Fibroblast of lung (primary cell): ENCODE measurements at regions not wholly inside any gene's neighbourhood (a gene's known extent, or its start where the extent isn't known, plus 50 kb on each side); places are given as distances from the start of the nearest gene placed in this dataset.

Experiments
- DNase-seq, 2 donors: peaks; one replicate each; pipeline versions ENCODE4 v3.0.0 to v3.0.0-alpha.2; 2010; ENCODE audit warnings: low read depth in 2 of 2
- H2AFZ ChIP-seq: 2 replicates; pipeline ENCODE4 v1.5.1; 2012; ENCODE audit warnings: low read length, control low read depth, inconsistent platforms
- H3K27ac ChIP-seq: 2 replicates; pipeline ENCODE4 v1.5.1; 2011; ENCODE audit warnings: low read length, control low read depth; ENCODE audit not compliant: insufficient read depth
- H3K27me3 ChIP-seq: 2 replicates; pipeline ENCODE4 v1.5.1; 2011; ENCODE audit warnings: mild to moderate bottlenecking, low read length; ENCODE audit not compliant: control insufficient read depth, insufficient read depth
- H3K36me3 ChIP-seq: 2 replicates; pipeline ENCODE4 v1.5.1; 2011; ENCODE audit warnings: low read length; ENCODE audit not compliant: control insufficient read depth, insufficient read depth
- H3K4me1 ChIP-seq: 2 replicates; pipeline ENCODE4 v1.5.1; 2011; ENCODE audit warnings: low read length; ENCODE audit not compliant: control insufficient read depth, insufficient read depth; ENCODE audit errors: extremely low read depth
- H3K4me2 ChIP-seq: 2 replicates; pipeline ENCODE4 v1.5.1; 2011; ENCODE audit warnings: low read length, control low read depth; ENCODE audit not compliant: insufficient read depth; ENCODE audit errors: extremely low read depth
- H3K4me3 ChIP-seq, 4 experiments: fragments of 200-600 bp in 1 of 4; sonication (generic) in 1 of 4; replicated peaks in 1 of 4; 2 replicates each; pipeline ENCODE4 v1.5.1; 2011 to 2016; ENCODE audit warnings: low read length in 4 of 4, low read depth in 3 of 4, mild to moderate bottlenecking in 3 of 4, control low read depth in 2 of 4, inconsistent platforms in 1 of 4, mixed read lengths in 1 of 4; ENCODE audit not compliant: insufficient read depth in 1 of 4; ENCODE audit errors: control extremely low read depth in 1 of 4
- H3K79me2 ChIP-seq: 2 replicates; pipeline ENCODE4 v1.5.1; 2012; ENCODE audit warnings: mild to moderate bottlenecking, low read length, inconsistent platforms; ENCODE audit not compliant: control insufficient read depth, insufficient read depth
- H3K9ac ChIP-seq: 2 replicates; pipeline ENCODE4 v1.5.1; 2011; ENCODE audit warnings: mild to moderate bottlenecking, low read length, control low read depth; ENCODE audit not compliant: insufficient read depth
- H3K9me3 ChIP-seq: 2 replicates; pipeline ENCODE4 v1.5.1; 2012; ENCODE audit warnings: low read depth, low read length; ENCODE audit not compliant: control insufficient read depth, insufficient read depth
- H4K20me1 ChIP-seq: 2 replicates; pipeline ENCODE4 v1.5.1; 2011; ENCODE audit warnings: low read length; ENCODE audit not compliant: control insufficient read depth, insufficient read depth; ENCODE audit errors: extremely low read depth
- EZH2 ChIP-seq: IDR thresholded peaks from 2 replicates; pipeline ENCODE4 v1.5.1; 2012; ENCODE audit warnings: low read length, control low read depth, mild to moderate bottlenecking; ENCODE audit errors: missing control alignments
- TF ChIP-seq, protein P1 (sequence below), 2 donors: IDR thresholded peaks in 1 of 2; conservative IDR thresholded peaks in 1 of 2; 1 replicate in 1 of 2; 2 replicates in 1 of 2; pipeline ENCODE4 v1.5.1; 2011 to 2012; ENCODE audit warnings: low read length in 2 of 2, control low read depth in 1 of 2, inconsistent platforms in 1 of 2, low read depth in 1 of 2, mild to moderate bottlenecking in 1 of 2

DNA sequence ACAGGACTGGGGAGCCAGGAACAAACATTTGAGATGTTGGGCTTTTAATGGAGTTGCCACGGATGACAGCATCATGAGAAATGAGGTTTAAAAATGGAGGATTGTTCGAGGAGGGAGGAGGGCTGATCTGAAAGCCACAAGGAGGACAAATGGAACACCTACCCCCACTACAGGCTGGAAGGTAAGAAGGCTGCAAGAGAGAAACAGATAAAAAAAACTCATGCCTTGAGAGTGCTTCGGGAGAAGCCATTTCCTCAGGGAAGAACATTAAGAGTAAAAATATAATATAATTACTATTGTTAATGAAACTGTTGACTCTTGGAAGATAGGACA, 119.5 kb upstream of the MAP9 start:
- no peak for DNase-seq
- Histone ChIP-seq H3K36me3 (no peaks in the 10 kb centered on the region), H3K27me3 (no peaks in the 10 kb centered on the region), H3K9me3 (no peaks in the 10 kb centered on the region), H3K27ac (no peak overlapping the region), H3K4me3 (no peak overlapping the region), H3K4me1 (no peaks in the 10 kb centered on the region), H2AFZ (no peak overlapping the region), H3K4me2 (no peak overlapping the region), H3K9ac (no peak overlapping the region), H4K20me1 (no peaks in the 10 kb centered on the region), H3K79me2 (no peaks in the 10 kb centered on the region)
- TF ChIP-seq, protein P1, sequence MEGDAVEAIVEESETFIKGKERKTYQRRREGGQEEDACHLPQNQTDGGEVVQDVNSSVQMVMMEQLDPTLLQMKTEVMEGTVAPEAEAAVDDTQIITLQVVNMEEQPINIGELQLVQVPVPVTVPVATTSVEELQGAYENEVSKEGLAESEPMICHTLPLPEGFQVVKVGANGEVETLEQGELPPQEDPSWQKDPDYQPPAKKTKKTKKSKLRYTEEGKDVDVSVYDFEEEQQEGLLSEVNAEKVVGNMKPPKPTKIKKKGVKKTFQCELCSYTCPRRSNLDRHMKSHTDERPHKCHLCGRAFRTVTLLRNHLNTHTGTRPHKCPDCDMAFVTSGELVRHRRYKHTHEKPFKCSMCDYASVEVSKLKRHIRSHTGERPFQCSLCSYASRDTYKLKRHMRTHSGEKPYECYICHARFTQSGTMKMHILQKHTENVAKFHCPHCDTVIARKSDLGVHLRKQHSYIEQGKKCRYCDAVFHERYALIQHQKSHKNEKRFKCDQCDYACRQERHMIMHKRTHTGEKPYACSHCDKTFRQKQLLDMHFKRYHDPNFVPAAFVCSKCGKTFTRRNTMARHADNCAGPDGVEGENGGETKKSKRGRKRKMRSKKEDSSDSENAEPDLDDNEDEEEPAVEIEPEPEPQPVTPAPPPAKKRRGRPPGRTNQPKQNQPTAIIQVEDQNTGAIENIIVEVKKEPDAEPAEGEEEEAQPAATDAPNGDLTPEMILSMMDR (conservative IDR thresholded peaks at IDR 0.05 in 1 of 2, IDR thresholded peaks at IDR 0.05 in 1 of 2; ENCODE audit: low read depth in 1 of 2, low read length in 2 of 2) = no peak
- no peak for TF ChIP-seq EZH2

DNA sequence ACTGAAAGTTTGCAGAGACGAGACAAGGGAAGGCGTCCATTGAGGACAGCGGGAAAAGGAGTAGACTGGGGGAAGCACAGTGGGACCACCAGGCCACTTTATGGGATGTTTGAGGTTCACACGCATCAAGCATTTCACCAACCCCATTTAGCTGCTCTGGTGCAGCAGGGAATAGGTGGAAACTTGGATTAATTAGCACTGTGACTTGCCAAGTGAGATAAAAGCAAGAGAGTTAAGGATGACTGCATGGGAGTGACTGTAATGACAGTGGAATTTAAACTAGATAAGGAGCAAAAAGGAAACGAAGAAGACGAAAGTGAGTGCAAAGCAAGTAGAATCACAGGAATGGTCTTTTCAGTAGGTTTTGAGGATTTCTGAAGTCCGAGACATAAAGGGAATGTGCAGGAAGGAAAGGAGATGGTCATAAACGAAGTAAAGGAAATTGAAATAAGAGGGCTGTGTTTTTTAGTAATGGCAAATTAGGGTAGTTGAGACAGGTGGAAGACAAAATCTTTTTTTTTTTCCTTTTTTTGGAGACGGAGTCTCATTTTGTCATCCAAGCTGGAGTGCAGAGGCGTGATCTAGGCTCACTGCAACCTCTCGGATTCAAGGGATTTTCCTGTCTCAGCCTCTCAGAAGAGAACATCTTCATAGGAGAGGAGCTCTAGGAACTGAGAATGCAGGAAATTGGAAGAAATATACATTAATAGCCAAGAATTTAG, 119.0 kb upstream of the MAP9 start:
- Histone ChIP-seq H3K27ac (no peak overlapping the region), H3K4me1 (no peaks in the 10 kb centered on the region), H3K9me3 (no peaks in the 10 kb centered on the region), H3K4me2 (no peak overlapping the region), H3K4me3 (no peak overlapping the region), H2AFZ (no peak overlapping the region), H3K79me2 (no peaks in the 10 kb centered on the region), H3K27me3 (no peaks in the 10 kb centered on the region), H4K20me1 (no peaks in the 10 kb centered on the region), H3K36me3 (no peaks in the 10 kb centered on the region), H3K9ac (no peak overlapping the region)
- no peak for TF ChIP-seq EZH2
- TF ChIP-seq, protein P1 (conservative IDR thresholded peaks at IDR 0.05 in 1 of 2, IDR thresholded peaks at IDR 0.05 in 1 of 2; ENCODE audit: low read depth in 1 of 2, low read length in 2 of 2) = no peak
- DNase-seq = peak in 1 of 2 donors; percentile 14

DNA sequence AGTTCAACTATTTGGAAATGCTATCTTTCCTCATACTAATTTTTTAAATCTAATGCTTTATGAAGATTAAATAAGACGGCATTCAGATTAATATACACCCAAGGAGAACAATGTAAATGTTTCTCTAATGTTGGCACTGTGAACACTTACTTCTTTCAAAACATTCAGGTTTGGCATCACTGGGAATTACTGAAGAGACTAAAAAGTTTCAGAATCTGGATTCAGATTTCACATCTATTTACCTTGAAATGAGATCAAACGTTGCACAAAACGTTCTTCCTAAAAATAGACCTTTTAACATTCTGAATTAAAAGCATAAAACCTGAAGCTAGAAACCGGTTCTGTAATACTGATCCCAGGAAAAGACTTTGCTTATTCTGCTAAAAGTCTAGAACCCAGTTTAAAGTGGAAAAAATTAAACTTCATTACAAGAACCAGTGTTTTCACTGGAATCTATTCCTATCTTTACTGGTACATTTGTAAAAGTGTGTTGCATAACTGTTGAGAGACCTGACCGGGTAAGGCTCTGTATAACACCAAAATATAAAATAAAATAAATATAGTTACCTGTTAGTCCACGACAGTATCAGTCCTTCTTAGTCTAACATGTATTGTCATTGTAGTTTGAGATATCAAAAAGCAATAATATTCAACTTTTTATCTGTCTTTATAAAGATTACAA, 117.4 kb upstream of the MAP9 start:
- H3K4me1 ChIP-seq = no peaks in the 10 kb centered on the region
- no peak overlapping the region for H3K4me2 ChIP-seq
- no peak overlapping the region for H2AFZ ChIP-seq
- no peaks in the 10 kb centered on the region for H3K27me3 ChIP-seq
- no peak for DNase-seq
- no peaks in the 10 kb centered on the region for H4K20me1 ChIP-seq
- H3K9ac ChIP-seq = no peak overlapping the region
- H3K79me2 ChIP-seq = no peaks in the 10 kb centered on the region
- H3K4me3 ChIP-seq = no peak overlapping the region
- H3K27ac ChIP-seq = no peak overlapping the region
- H3K36me3 ChIP-seq = no peaks in the 10 kb centered on the region
- H3K9me3 ChIP-seq = no peaks in the 10 kb centered on the region
- no peak for TF ChIP-seq EZH2
- TF ChIP-seq, protein P1 (conservative IDR thresholded peaks at IDR 0.05 in 1 of 2, IDR thresholded peaks at IDR 0.05 in 1 of 2; ENCODE audit: low read depth in 1 of 2, low read length in 2 of 2) = no peak
